Mucosa of descending colon (tissue), 3 donors: ENCODE measurements at regions not wholly inside any gene's neighbourhood (a gene's known extent, or its start where the extent isn't known, plus 50 kb on each side); places are given as distances from the start of the nearest gene placed in this dataset.

ENCODE experiments used
- ATAC-seq: fragments of 200-7000 bp; cut with Tn5 transposase; one replicate; pipeline ENCODE4 v1.9.1; 2020; ENCODE audit warnings: mild to moderate bottlenecking, moderate library complexity
- DNase-seq, 3 donors: peaks; one replicate each; pipeline ENCODE4 v3.0.0-alpha.2; 2020
- H3K36me3 ChIP-seq: fragments of 200-600 bp; one replicate; pipeline ENCODE4 v1.8.0; 2021; ENCODE audit warnings: low read depth, mild to moderate bottlenecking
- H3K4me1 ChIP-seq: fragments of 200-600 bp; one replicate; pipeline ENCODE4 v1.8.0; 2021; ENCODE audit warnings: low read depth, mild to moderate bottlenecking
- H3K4me3 ChIP-seq: fragments of 200-600 bp; one replicate; pipeline ENCODE4 v1.8.0; 2021; ENCODE audit warnings: mild to moderate bottlenecking
- H3K9me3 ChIP-seq: fragments of 200-600 bp; one replicate; pipeline ENCODE4 v1.8.0; 2021; ENCODE audit warnings: mild to moderate bottlenecking
- CTCF ChIP-seq: fragments of 200-600 bp; IDR thresholded peaks from one replicate; pipeline ENCODE4 v1.8.0; 2022; ENCODE audit warnings: antibody characterized with exemption, mild to moderate bottlenecking
- intact Hi-C, 2 donors: fragments of 100-400 bp; cut with DNase I in 1 of 2; cut with micrococcal nuclease in 1 of 2; formaldehyde crosslinking; loops; one replicate each; pipeline versions ENCODE4 v1.11.0 to v1.11.1; 2022; cut with DNase I, micrococcal nuclease
- donor health status: DM: no; HTN: no; CAD: no; lungs with moderate emphysema.
- donor health status: DM: no; HTN: no; CAD: no.
- donor health status: DM: no; HTN: yes; CAD: no.

DNA sequence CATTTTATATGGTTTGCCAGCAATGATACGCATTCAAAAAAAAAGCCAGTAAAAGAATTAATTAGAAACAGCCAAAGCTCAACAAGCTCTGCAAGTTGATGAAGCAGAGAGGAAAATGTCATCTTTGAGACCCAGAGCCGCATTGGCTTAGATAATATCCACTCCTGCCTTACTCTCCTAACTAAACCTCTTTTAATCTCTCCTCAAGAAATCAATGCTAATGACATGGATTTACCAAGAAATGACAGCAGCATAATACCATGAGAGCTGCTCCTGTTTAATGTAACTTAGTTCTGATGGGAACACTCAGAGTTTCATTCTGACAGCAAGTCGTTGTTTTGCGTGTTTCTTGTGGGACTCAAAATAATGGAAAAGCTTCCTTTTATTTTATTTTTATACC is 1099.4 kb upstream of the PIK3C3 start:
- intact Hi-C loops: no loop called here
- TF ChIP-seq CTCF: no peak
- Histone ChIP-seq H3K4me1 (no peaks in the 10 kb centered on the region), H3K36me3 (no peaks in the 10 kb centered on the region), H3K9me3 (no peaks in the 10 kb centered on the region), H3K4me3 (no peak overlapping the region)
- no peak for DNase-seq
- ATAC-seq: no peak

DNA sequence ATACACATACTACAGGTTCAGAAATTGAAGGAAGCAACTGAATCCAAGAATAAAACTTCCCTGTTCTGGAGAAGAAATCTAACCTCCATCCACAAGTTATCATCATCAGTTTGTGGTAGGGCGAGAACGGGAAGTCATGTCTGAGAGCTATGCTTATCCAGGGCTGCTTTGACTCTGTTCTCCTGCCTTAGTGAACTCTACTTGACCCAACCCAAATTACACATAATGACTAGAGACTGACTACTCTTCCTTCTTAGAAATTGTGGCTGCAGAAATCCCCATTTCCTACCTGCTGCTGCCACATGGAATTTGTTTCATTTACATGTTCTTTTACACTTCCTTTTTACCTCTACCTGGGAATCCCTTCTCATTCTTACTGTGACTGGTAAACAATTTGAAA is 1102.6 kb upstream of the PIK3C3 start:
- H3K4me3 ChIP-seq: no peak overlapping the region
- H3K36me3 ChIP-seq: no peaks in the 10 kb centered on the region
- ATAC-seq: no peak
- no peaks in the 10 kb centered on the region for H3K4me1 ChIP-seq
- intact Hi-C loops: no loop called here
- no peak for DNase-seq
- H3K9me3 ChIP-seq: no peaks in the 10 kb centered on the region
- TF ChIP-seq CTCF: no peak

DNA sequence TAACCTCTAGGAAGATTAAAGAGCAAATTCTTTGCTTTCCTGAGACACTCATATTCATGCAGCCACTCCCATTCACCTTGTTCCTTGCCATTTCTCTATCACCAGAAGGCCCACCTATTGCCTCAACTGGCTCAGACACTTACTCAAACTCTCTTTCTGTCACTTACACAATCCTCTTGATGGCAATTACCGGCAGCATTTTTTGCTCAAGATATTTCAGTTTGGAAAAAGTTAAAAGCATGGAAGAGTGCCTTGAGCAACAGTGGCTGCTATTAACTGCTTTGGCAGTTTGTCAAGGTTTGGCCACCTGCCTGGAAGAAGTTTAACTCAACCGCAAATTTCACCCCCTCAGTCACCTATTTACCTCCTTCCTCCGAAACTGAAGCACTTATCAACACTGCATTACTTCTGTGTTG is 1104.0 kb upstream of the PIK3C3 start:
- intact Hi-C loops: no loop called here
- ATAC-seq (no peak), DNase-seq (no peak)
- no peaks in the 10 kb centered on the region for H3K4me1 ChIP-seq
- TF ChIP-seq CTCF: no peak
- no peaks in the 10 kb centered on the region for H3K9me3 ChIP-seq
- no peaks in the 10 kb centered on the region for H3K36me3 ChIP-seq
- H3K4me3 ChIP-seq: no peak overlapping the region

DNA sequence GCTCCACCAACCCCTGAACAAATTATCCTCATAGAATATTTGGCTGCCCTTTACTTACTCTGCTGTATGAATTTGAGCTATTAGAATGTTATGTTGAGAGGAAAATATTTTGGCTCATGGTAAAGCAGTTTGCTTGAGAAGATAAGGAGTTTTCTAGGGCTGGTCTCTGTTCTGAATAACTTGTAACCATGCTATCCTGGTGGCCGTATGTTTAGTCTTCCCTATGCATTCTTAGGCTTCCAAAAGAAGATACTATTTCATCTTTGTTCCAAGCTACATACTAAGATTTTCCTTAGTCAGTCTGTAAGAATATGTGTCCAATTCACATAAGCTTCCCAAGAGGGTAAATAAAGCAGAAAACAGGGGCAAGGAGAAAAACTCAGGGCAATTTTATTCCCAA is 1105.1 kb upstream of the PIK3C3 start:
- DNase-seq (no peak), ATAC-seq (no peak)
- intact Hi-C loops: no loop called here
- TF ChIP-seq CTCF: no peak
- no peaks in the 10 kb centered on the region for H3K9me3 ChIP-seq
- no peaks in the 10 kb centered on the region for H3K4me1 ChIP-seq
- H3K4me3 ChIP-seq: no peak overlapping the region
- H3K36me3 ChIP-seq: no peaks in the 10 kb centered on the region

- Histone ChIP-seq H3K4me3 (no peak overlapping the region), H3K9me3 (no peaks in the 10 kb centered on the region), H3K4me1 (no peaks in the 10 kb centered on the region), H3K36me3 (no peaks in the 10 kb centered on the region)
- no peak for ATAC-seq
- TF ChIP-seq CTCF: no peak
- intact Hi-C loops: no loop called here
- no peak for DNase-seq
These were observed 1113.6 kb upstream of the PIK3C3 start for GRCh38 chr18:40841467-40841866.

DNA sequence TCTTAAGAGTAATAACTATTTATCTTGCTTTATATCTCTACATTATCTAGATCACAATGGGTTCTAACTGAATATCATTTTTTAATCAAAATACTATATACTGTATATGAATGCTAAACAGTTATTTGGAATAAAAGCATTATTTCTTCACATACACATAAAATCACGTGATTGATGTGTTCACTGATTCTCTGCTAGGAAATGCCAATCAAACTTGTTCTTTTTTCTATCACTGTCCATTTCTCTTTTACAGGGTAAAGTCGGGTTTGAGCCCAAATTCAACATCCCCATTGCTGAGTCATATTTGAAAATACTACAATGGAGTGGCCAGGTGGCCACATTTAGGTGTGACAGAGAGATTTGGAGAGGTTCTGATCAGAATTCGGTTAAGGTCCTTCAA is 1114.0 kb upstream of the PIK3C3 start:
- no peaks in the 10 kb centered on the region for H3K36me3 ChIP-seq
- no peak for TF ChIP-seq CTCF
- no peak overlapping the region for H3K4me3 ChIP-seq
- no peaks in the 10 kb centered on the region for H3K9me3 ChIP-seq
- DNase-seq: no peak
- intact Hi-C loops: no loop called here
- H3K4me1 ChIP-seq: no peaks in the 10 kb centered on the region
- no peak for ATAC-seq
